ENCODE measurements at regions not wholly inside any gene's neighbourhood (a gene's known extent, or its start where the extent isn't known, plus 50 kb on each side); places are given as distances from the start of the nearest gene placed in this dataset.

DNA sequence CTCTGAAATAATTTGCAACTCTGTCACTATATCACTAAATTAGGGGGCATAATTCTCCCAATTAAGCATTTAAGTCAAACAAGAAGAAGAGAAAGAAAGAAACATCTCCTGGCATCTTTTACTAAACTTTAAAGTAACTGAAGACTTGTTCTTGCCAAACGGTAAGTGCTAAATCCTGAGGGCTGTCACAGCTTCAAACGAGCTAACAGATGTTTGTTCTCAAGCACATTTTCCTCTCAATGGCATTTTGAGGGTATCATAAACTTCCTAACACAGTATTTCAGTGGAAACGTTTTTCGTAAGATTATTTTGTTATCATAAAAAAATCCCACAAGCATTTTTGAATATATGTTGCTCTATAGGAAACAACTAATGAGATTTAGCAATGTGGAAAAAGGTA is 169.5 kb upstream of the TAS2R1 start:
- no peak for TF ChIP-seq TAF1 (IDR thresholded peaks at IDR 0.05; ENCODE audit: low read depth)
- TF ChIP-seq, protein P1, sequence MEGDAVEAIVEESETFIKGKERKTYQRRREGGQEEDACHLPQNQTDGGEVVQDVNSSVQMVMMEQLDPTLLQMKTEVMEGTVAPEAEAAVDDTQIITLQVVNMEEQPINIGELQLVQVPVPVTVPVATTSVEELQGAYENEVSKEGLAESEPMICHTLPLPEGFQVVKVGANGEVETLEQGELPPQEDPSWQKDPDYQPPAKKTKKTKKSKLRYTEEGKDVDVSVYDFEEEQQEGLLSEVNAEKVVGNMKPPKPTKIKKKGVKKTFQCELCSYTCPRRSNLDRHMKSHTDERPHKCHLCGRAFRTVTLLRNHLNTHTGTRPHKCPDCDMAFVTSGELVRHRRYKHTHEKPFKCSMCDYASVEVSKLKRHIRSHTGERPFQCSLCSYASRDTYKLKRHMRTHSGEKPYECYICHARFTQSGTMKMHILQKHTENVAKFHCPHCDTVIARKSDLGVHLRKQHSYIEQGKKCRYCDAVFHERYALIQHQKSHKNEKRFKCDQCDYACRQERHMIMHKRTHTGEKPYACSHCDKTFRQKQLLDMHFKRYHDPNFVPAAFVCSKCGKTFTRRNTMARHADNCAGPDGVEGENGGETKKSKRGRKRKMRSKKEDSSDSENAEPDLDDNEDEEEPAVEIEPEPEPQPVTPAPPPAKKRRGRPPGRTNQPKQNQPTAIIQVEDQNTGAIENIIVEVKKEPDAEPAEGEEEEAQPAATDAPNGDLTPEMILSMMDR (IDR thresholded peaks at IDR 0.05; ENCODE audit: poor library complexity, severe bottlenecking) = no peak
- TF ChIP-seq EP300 (conservative IDR thresholded peaks at IDR 0.05; ENCODE audit: poor library complexity, severe bottlenecking) = no peak
- TF ChIP-seq EZH2 (IDR thresholded peaks at IDR 0.05; ENCODE audit: borderline replicate concordance, insufficient read depth, low read length, poor library complexity, severe bottlenecking) = no peak
- no peak for TF ChIP-seq POLR2AphosphoS5 (IDR thresholded peaks at IDR 0.05)
- no peak for TF ChIP-seq RAD21 (conservative IDR thresholded peaks at IDR 0.05)
- TF ChIP-seq, protein P2, sequence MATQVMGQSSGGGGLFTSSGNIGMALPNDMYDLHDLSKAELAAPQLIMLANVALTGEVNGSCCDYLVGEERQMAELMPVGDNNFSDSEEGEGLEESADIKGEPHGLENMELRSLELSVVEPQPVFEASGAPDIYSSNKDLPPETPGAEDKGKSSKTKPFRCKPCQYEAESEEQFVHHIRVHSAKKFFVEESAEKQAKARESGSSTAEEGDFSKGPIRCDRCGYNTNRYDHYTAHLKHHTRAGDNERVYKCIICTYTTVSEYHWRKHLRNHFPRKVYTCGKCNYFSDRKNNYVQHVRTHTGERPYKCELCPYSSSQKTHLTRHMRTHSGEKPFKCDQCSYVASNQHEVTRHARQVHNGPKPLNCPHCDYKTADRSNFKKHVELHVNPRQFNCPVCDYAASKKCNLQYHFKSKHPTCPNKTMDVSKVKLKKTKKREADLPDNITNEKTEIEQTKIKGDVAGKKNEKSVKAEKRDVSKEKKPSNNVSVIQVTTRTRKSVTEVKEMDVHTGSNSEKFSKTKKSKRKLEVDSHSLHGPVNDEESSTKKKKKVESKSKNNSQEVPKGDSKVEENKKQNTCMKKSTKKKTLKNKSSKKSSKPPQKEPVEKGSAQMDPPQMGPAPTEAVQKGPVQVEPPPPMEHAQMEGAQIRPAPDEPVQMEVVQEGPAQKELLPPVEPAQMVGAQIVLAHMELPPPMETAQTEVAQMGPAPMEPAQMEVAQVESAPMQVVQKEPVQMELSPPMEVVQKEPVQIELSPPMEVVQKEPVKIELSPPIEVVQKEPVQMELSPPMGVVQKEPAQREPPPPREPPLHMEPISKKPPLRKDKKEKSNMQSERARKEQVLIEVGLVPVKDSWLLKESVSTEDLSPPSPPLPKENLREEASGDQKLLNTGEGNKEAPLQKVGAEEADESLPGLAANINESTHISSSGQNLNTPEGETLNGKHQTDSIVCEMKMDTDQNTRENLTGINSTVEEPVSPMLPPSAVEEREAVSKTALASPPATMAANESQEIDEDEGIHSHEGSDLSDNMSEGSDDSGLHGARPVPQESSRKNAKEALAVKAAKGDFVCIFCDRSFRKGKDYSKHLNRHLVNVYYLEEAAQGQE (IDR thresholded peaks at IDR 0.05; ENCODE audit: borderline replicate concordance) = no peak
- TF ChIP-seq MXI1 (conservative IDR thresholded peaks at IDR 0.05; ENCODE audit: poor library complexity, severe bottlenecking) = no peak
- no peak for TF ChIP-seq SMC3 (conservative IDR thresholded peaks at IDR 0.05; ENCODE audit: poor library complexity)

Data from neural cell (in vitro differentiated cells).